GM18909 (cell line): ENCODE measurements at regions not wholly inside any gene's neighbourhood (a gene's known extent, or its start where the extent isn't known, plus 50 kb on each side); places are given as distances from the start of the nearest gene placed in this dataset.
A peak's percentile ranks its signal among the peaks of the same experiment; 100 is the strongest.

Experiments
- ATAC-seq: cut with Tn5 transposase; IDR thresholded peaks from one replicate; pipeline ENCODE4 v1.9.1; 2021; ENCODE audit warnings: mild to moderate bottlenecking; ENCODE audit not compliant: unreplicated experiment, poor library complexity

DNA sequence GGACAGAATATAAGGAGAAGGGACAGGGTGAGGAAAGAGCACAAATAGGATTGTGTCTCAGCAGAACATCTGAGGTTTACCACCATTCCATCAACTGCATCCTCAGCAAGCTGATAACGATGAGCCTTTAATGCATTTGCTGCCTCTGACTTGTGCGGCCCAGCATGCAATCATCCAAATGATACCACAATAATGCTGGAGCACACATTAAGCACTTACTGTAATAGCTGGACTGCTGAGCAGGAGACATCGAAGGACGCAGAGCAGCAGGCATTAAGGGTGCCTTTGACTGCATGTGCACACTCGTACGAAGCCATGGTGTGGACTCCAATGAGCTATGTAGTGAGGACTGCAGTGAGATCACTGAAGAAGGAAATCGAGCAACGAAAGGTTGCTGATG is 469.4 kb downstream of the FOXO1 start:
- ATAC-seq: no peak

DNA sequence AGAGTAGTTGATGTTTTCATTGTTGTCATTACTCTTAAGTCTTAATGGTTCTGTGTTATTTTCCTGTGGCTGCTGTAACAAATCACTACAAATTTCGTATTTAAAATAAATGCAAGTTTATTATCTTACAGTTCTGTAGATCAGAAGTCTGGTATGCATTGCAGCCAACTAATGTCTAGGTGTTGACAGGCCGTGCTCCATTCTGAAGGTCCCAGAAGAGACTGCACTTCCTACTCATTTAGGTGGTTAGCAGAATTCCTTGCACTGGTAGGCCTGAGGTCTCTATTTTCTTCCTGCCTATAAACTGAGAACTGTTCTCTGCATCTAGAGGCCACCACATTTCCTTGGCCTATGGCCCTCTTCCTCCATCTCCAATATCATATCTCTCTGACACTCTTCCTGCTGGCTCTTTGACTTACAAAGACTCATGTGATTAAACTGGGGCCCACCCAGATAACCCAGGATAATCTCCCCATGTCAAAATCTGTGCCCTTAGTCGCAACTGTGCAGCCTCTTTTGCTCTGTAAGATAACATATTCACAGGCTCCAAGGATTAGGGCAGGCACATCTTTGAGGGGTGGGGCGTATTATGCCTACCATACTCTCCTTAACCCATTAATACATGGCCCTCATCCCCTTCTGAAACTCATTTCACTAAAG is 468.4 kb downstream of the FOXO1 start:
- ATAC-seq: no peak

DNA sequence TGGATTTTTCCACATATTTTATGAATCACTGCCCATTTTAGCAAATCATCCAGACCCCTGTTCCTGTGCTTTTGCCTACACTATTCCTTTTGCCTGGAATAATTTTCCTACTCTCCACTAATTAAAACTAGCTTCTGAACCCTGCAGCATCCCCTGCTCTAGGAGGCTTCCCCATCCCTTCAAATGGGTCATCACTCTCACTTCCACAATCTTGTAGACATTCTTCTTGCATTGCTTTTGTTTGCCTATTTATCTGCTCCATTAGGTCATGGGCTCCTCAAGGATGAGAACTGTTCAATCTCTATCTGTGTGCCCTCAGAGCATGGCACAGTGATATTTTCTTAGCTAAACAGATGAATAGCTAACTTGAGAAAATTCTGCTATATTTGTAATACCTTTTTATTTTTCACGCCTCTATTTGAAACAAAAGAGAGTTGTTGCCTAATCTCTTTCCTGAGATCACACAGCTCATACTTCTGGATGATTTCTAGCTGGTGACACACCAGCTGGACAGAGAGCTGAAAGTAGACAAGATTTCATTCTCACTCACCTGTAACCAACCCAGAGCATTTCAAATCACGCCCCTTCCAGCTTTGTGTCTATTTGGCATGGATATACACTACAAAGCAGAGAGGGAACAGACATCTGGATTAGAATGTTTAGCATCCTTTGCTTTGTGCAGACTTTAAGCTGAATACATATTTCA is 466.0 kb downstream of the FOXO1 start:
- no peak for ATAC-seq

DNA sequence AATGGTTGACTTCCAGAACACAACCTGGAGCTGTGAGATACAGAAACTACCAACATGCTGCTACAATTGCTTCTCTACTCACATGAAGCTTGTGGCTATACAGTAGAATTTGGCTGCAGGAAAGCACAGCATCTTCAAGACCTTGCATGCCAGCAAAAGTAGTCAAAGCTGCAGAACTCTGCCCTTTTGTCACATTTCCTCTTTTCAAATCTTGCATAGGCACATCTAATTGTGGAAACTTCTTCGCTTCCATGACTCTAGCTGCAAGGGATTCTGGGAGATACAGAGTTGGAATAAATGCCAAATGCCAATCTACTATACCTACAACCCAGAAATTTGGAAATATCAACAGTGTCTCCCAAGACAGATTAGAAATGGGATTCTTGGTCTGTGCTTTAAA is 462.2 kb downstream of the FOXO1 start:
- no peak for ATAC-seq

DNA sequence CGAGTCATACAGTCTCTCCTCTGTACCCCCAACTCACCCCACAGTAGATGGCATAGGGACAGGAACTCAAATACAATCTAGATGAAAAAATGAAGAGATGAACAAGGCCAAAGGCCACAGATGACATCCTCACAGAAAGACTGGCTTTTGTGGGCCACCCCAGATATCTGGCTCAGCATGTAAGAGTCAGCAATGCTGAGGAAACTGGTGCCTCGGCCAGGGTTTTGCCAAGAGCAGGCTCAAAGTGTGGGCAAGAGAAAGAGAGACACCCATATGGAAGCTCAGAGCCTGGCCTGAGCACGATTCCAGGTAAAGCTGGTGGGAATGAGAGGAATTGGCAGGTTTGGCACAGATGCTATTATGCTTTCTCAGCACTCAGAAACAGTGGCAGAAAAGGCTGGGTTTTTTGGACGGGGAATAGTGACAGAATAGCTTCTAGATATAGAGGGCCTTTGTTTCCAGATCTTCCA is 460.6 kb downstream of the FOXO1 start:
- no peak for ATAC-seq

DNA sequence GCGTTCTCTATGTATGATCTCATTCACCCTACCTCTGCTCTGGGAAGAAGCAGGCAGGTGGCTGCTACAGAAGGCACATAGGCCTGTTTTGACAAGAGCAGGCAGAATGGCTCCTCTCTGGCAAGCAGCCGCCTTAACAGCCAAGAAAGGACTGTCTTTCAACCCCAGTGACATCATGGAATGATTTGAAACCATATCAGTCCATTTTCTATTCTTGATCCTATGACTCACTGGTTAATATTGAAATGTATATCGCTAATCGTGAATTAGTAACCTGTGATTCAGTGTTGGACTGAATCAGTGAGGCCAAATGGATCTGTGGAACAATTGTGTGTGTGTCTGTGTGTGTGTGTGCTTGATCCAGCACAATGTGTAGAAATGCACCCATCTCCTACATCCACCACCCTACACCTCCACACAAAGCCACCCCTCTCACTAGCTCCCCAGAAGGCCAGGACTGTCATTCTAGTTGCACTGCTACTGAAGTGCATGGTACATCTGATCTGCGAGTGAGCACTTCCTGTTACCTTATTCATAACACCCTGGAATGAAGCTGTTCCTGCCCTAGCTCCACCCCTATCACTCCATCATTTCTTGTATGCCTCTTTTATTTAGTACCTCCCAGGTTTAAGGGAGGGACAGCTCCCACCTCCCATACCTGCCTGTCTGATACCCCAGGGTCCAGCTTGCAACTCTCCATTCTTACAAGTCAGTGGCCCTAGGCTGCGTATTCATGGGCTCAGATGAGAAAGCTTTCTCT is 460.0 kb downstream of the FOXO1 start:
- ATAC-seq: peak; percentile 62

DNA sequence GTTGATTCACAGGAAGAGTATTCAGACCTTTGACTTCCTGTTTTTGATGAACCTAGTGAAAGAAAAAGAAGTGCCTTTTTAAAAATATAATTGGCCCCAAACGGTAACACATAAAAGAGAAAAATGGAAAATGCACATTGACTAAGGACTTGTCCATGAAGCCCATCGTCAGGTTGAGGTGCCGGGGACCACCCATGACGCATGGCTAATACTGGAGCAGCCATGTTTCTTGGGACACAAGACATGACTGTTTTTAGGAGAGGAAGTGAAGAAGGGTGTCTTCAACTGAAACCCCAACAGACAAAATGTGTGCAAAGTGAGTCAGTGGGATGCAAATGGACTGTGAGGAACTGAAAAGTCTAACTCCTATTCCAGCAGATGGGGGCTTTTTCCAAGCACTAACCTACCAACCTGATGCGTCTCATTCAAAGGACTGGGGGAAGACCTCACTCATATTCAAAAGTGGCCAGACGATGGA is 459.4 kb downstream of the FOXO1 start:
- peak; percentile 61 for ATAC-seq

DNA sequence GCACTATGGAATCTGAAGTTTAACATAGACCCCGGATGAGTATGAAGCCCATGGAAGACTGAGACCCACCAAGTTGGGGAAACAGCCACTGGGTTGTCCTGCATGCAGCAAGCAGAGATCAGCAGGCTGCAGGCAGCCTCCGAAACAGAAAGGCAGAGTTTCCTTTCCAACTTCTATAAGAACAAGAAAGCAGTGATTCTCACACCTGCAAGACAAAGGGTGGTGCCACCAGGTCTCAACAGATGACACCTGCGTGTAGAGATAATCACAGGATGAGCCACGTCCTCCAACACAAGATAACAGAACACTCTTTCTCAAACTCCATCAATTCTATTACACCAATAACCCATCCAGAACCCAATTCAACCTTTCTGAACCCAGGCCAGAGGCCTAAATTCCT is 457.9 kb downstream of the FOXO1 start:
- ATAC-seq: peak; percentile 43

DNA sequence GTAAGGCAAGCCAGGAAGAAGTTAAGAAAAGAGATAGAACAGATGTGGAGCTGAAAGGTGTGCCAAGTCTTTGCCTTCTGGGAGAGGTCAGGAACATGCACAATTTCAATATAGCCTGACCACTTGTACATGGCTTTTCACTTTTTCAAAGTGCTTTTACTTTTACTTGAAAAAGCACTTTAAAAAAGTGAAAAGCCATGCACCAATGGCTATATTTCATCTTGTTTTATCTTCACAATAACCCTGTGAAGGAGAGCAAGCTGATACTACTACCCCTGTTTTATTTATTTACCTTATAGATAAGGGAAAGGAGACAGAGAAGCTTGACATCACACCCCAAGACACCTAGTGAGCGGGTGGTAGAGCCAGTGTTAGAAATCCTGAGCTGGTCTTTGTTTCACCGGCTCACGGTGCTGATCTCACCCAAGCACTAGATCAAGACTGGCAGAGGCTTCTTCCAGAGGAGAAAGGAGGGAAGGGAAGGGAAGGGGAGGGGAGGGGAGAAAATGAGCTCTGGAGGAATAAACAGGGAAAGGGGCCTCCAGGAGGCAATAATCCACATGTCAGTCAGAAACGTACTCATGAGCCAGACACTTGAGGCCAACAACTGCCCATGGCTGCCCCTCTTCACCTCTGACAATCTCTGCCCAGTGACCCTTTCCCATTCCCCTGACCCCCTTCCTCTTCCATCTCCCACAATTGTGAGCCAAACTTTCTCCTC is 455.4 kb downstream of the FOXO1 start:
- ATAC-seq: no peak

DNA sequence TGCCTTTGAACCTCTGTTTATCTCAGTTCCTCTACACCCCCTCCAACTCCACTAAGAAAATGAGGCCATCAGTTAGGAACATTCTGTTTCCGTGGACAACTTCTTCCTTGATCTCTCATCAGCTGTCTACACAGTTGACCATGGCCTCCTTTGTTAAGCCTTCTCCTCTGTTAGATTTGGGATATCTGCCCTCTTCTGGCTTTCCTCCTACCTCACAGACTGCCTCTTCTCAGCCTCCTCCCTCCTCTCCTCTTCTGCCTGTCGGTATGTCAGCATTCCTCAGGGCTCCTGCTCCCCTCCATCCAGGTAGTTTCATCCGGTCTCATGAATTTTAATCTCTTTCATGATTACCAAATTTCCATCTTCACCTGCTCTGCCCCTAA is 454.9 kb downstream of the FOXO1 start:
- no peak for ATAC-seq

DNA sequence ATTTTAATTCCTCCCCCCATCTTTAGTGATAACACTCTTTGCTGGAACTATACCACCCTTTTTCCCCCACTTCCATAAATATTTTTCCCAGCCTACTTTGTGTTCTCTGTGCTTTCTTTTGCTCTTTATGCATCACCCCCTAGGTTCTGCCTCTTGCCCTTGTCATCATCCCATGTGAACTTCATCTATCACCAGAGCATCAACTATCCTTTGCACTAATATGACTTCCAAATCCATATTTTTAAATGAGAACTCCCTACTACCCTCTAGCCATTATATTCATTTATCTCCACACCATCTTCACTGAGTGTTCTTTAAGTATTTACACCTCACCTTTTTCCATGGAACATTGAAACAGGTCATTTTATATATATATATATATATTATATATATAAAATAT is 452.7 kb downstream of the FOXO1 start:
- ATAC-seq: no peak

DNA sequence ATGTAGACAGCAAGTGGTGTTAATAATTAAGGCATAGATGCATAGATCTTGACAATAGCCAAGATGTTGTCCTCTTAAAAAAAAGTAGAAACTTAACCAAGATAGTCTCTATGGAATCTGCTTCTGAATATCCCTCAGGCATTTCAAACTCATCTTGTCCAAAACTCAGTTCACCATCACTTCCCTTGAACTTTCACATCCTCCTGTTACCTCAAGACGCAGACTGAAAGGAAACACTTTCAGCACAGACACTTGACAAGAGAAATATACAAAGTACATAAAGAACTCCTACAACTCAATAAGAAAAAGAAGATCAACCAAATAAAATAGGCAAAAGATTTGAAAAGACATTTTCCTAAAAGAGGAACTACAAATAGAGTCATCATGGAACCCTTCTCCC is 451.1 kb downstream of the FOXO1 start:
- no peak for ATAC-seq

DNA sequence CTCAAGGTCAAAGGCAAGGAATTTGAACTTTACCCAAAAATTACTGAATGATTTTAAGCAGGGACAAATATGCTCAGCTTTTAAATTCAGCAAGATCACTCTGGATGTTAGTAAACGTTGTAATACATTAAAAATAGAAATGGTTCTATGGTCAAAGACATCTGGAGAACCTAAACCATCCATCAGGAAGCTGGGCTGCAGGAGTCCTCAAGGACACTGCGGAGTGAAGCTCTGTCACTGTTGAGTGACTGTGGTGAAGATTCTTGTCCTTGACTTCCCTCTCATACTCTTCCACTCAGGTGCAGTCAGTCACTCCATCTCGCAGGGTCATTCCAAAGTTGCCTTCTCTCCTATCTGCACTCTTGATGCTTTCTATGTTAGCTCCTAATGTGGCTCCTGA is 450.7 kb downstream of the FOXO1 start:
- ATAC-seq: no peak

DNA sequence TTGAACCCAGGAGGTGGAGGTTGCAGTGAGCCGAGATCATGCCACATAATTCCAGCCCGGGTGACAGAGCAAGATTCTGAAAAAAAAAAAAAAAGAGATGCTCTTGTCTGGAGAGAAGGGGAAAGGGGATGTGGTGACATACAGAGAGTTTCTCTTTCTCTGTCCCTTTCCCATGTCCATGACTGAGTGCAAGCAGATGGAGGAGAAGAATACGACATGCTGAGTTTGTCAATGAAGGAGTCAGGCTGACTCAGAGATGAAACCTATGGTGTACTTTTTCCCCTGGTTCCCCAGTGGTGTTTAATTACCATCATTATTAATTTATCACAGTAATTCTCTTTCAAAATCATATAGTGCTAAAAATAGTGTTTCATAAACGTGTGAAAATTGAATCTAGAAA is 448.8 kb downstream of the FOXO1 start:
- no peak for ATAC-seq

DNA sequence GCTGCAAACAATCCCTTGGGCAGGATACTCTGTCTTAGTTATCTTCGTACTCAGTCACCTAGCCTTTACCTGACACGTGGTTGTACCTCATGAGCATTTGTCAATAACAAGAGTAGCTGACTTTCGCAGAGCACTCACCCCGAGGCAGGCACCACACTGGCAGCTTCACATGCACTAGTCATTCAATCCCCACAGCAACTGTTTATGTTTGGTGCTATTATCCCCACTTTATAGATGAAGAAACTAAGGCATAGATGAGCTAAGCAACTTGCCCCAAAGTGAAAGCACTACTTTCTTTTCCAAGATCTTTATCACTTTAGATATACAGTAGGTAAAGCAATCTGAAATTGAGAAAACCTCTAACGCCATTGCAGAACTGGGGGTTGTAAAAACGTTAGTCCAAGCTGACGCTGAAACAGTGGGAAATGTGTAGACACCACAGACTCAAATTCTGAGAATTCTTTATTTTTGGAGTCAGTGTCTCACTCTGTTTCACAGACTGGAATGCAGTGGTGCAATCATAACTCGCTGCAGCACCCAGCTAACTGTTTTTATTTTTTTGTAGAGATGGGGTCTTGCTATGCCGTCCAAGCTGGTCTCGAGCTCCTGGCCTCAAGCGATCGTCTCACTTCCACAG is 446.0 kb downstream of the FOXO1 start:
- ATAC-seq: no peak

DNA sequence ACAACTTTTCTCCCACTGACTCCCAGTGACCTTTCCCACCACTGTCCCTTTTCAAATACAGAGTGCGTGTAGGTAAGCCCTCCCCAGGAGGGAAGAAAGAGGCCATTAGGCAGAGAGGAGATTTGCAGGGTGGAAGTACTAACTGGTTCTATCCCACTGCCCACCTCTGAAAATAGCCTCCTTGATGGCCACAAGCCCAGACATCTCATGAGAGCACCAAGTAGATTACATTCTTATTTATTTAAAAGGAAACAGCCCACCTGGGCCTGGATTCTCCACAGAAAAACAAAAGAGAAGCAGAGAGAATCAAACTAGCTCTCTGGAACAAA is 445.3 kb downstream of the FOXO1 start:
- ATAC-seq: no peak

DNA sequence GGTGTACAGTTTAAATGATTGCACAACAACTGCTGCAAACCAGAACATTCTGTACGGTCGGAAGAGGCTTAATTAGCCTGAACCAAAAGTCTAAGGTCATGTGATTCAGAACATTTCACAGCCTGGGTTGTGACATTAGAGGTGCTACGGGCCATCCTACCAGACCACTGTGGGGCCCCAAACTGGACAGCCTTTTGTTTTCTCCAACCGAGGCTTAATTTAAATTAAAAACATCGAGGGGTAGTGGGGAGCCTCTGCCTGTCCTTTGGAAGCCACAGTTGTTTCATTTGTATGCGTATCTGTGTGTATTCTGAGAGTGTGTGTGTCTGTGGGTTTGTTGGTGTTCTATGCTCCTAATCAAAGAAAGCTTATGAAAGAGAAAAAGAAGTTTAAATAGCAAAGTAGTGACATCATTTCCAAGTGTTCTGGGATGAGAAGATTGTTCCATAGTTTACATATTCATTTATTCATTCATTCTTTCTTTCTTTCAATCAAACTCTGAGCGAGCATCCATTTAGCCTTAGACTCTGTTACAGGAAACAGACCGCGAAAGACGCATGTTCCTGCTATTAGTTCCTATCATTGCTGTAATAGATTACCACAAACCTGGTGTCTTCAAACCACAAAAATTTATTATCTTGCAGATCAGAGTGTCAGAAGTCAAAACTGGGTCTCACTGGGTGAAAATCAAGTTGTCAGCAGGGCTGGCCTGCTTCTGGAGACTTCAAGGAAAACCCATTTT is 444.8 kb downstream of the FOXO1 start:
- no peak for ATAC-seq

DNA sequence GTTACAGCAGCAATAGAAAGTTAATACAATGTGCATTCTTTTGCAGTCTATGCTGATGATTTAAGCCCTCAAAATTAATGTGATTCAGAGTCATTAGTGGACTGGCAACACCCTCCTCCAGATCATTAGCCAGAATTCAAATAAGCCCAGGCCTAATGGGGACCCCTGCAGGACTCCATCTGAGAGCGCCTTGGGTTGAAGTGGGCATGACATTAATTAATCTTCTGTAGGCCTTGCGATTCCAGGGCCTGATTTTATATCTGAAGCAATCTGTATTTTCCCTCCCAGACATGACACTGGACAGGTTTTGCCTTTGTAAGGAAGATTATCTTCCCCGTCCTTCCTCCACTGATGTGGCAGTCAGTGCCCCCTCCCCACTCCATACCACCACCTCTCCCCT is 442.9 kb downstream of the FOXO1 start:
- no peak for ATAC-seq

DNA sequence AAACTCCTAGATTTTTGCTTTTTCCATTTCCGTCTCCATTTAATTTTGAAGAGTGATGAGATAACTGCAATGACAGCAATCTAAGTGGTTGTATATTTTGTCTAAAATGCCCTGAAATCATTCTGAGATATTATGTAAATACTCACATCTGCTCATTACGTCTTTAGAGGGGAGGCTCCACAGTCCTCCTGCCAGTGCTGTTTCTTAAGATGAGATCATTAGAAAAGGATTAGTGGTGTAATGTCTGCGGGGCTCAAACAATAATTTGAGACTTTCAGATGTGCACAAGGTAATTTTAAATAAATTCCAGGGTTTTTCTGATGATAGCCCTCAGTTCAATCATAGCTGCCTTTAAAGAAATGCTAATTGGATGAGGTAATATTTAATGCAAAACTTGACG is 437.9 kb downstream of the FOXO1 start:
- no peak for ATAC-seq

DNA sequence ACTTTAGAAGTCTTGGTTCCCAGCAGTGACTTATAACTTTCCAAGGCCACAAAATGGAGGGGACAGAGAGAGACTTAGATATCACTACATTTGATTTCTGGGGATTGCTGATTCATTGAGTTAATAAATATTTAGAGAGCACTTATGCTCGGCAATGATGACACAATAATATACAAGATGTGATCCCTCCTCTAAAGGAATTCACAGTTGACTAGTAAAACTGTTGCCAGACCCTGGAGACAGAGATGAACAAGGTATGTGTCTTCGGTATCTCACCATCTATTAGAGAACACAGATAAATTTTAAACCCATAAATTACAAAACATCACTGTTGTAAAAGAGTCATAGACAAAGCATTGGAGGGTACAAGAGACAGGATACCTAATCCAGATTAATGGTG is 437.5 kb downstream of the FOXO1 start:
- no peak for ATAC-seq
